ENCODE measurements at regions not wholly inside any gene's neighbourhood (a gene's known extent, or its start where the extent isn't known, plus 50 kb on each side); places are given as distances from the start of the nearest gene placed in this dataset.
A peak's percentile ranks its signal among the peaks of the same experiment; 100 is the strongest.

DNA sequence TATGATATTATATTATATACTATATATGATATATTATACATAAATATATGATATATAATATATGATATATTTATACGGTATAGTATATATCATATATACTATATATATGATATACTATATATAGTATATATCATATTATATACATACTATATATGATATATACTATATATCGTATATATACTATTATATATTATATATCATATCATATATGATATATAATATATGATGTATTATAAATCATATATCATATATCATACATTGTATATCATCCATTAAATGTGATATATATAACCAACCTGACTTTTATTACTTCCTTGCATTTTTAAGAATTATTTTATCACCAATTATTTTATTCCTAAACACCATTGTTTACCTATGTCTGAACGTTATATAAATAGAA lies 146.6 kb upstream of the PRSS16 start (continued):
- TF ChIP-seq, protein P1, sequence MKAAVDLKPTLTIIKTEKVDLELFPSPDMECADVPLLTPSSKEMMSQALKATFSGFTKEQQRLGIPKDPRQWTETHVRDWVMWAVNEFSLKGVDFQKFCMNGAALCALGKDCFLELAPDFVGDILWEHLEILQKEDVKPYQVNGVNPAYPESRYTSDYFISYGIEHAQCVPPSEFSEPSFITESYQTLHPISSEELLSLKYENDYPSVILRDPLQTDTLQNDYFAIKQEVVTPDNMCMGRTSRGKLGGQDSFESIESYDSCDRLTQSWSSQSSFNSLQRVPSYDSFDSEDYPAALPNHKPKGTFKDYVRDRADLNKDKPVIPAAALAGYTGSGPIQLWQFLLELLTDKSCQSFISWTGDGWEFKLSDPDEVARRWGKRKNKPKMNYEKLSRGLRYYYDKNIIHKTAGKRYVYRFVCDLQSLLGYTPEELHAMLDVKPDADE (IDR thresholded peaks at IDR 0.05): no peak

DNA sequence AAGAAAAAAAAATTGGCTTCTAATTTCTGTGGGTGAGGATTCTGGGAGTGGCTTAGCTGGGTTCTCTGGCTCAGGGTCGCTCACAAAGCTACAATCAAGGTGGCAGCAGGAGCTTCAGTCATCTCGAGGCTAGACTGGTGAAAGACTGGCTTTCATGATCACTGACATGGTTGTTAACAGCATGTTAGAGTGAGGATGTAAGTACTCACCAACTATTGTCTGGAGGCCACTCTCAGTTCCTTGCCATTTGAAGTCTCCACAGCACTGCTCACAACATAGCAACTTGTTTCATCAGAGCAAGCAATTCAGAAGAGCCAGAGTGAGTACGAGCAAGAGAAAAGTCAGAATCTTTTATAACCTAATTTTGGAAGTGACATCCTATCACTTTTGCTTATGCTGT lies 145.7 kb upstream of the PRSS16 start:
- Histone ChIP-seq H3K36me3 (ENCODE audit: insufficient read depth) (no peaks in the 10 kb centered on the region), H3K4me1 (ENCODE audit: insufficient read depth) (0 out of 2 replicates have a peak, but pooled peaks cover 6% of the 10 kb centered on the region), H3K27ac (ENCODE audit: low read depth) (no peak overlapping the region), H4K20me1 (replicated peaks; ENCODE audit: insufficient read depth) (no peaks in the 10 kb centered on the region), H3F3A (replicated peaks; ENCODE audit: low read depth) (no peaks in the 10 kb centered on the region), H3K79me2 (replicated peaks; ENCODE audit: insufficient read depth) (no peaks in the 10 kb centered on the region), H2AFZ (peak overlapping the region; percentile 69), H3K4me3 (no peak overlapping the region), H3K4me2 (no peak overlapping the region), H3K27me3 (ENCODE audit: insufficient read depth) (no peaks in the 10 kb centered on the region), H3K9me2 (ENCODE audit: insufficient read depth) (0 out of 2 replicates have a peak, but pooled peaks cover 5% of the 10 kb centered on the region)
- H3K4me1 Mint-ChIP-seq: peaks cover 12% of the 10 kb centered on the region
- no peak overlapping the region; the same call in 2 of the 3 replicates for H3K4me3 Mint-ChIP-seq
- ATAC-seq: no peak
- H3K36me3 Mint-ChIP-seq (ENCODE audit: low read depth): no peaks in the 10 kb centered on the region
- no peak for DNase-seq (ENCODE audit: low spot score)
- no peak overlapping the region for H3K27ac Mint-ChIP-seq
- peaks cover 9% of the 10 kb centered on the region for H3K27me3 Mint-ChIP-seq (ENCODE audit: insufficient read depth, low read depth, poor library complexity)
- H3K9me3 Mint-ChIP-seq: peaks cover 2% of the 10 kb centered on the region; the same call in 2 of the 3 replicates
- TF ChIP-seq ZNF331 (CRISPR knock-in tag; IDR thresholded peaks at IDR 0.05; ENCODE audit: low read depth) (no peak), STAT1 (IDR thresholded peaks at IDR 0.05; ENCODE audit: unreplicated experiment) (no peak), ZNF114 (CRISPR knock-in tag; IDR thresholded peaks at IDR 0.05) (no peak), JUNB (IDR thresholded peaks at IDR 0.05; ENCODE audit: unreplicated experiment) (no peak), NANOG (IDR thresholded peaks at IDR 0.05; ENCODE audit: borderline replicate concordance) (no peak), EZH2phosphoT487 (IDR thresholded peaks at IDR 0.05; ENCODE audit: unreplicated experiment) (no peak), EZH2 (IDR thresholded peaks at IDR 0.05; ENCODE audit: low read depth, unreplicated experiment) (no peak), POLR2AphosphoS5 (IDR thresholded peaks at IDR 0.05; ENCODE audit: low read depth) (no peak)
- TF ChIP-seq, protein P1 (IDR thresholded peaks at IDR 0.05): no peak
- TF ChIP-seq, protein P2, sequence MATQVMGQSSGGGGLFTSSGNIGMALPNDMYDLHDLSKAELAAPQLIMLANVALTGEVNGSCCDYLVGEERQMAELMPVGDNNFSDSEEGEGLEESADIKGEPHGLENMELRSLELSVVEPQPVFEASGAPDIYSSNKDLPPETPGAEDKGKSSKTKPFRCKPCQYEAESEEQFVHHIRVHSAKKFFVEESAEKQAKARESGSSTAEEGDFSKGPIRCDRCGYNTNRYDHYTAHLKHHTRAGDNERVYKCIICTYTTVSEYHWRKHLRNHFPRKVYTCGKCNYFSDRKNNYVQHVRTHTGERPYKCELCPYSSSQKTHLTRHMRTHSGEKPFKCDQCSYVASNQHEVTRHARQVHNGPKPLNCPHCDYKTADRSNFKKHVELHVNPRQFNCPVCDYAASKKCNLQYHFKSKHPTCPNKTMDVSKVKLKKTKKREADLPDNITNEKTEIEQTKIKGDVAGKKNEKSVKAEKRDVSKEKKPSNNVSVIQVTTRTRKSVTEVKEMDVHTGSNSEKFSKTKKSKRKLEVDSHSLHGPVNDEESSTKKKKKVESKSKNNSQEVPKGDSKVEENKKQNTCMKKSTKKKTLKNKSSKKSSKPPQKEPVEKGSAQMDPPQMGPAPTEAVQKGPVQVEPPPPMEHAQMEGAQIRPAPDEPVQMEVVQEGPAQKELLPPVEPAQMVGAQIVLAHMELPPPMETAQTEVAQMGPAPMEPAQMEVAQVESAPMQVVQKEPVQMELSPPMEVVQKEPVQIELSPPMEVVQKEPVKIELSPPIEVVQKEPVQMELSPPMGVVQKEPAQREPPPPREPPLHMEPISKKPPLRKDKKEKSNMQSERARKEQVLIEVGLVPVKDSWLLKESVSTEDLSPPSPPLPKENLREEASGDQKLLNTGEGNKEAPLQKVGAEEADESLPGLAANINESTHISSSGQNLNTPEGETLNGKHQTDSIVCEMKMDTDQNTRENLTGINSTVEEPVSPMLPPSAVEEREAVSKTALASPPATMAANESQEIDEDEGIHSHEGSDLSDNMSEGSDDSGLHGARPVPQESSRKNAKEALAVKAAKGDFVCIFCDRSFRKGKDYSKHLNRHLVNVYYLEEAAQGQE (IDR thresholded peaks at IDR 0.05; ENCODE audit: unreplicated experiment): no peak
- TF ChIP-seq, protein P3, sequence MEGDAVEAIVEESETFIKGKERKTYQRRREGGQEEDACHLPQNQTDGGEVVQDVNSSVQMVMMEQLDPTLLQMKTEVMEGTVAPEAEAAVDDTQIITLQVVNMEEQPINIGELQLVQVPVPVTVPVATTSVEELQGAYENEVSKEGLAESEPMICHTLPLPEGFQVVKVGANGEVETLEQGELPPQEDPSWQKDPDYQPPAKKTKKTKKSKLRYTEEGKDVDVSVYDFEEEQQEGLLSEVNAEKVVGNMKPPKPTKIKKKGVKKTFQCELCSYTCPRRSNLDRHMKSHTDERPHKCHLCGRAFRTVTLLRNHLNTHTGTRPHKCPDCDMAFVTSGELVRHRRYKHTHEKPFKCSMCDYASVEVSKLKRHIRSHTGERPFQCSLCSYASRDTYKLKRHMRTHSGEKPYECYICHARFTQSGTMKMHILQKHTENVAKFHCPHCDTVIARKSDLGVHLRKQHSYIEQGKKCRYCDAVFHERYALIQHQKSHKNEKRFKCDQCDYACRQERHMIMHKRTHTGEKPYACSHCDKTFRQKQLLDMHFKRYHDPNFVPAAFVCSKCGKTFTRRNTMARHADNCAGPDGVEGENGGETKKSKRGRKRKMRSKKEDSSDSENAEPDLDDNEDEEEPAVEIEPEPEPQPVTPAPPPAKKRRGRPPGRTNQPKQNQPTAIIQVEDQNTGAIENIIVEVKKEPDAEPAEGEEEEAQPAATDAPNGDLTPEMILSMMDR (conservative IDR thresholded peaks at IDR 0.05; ENCODE audit: low read depth in 2 of 2): no peak
- TF ChIP-seq, protein P4, sequence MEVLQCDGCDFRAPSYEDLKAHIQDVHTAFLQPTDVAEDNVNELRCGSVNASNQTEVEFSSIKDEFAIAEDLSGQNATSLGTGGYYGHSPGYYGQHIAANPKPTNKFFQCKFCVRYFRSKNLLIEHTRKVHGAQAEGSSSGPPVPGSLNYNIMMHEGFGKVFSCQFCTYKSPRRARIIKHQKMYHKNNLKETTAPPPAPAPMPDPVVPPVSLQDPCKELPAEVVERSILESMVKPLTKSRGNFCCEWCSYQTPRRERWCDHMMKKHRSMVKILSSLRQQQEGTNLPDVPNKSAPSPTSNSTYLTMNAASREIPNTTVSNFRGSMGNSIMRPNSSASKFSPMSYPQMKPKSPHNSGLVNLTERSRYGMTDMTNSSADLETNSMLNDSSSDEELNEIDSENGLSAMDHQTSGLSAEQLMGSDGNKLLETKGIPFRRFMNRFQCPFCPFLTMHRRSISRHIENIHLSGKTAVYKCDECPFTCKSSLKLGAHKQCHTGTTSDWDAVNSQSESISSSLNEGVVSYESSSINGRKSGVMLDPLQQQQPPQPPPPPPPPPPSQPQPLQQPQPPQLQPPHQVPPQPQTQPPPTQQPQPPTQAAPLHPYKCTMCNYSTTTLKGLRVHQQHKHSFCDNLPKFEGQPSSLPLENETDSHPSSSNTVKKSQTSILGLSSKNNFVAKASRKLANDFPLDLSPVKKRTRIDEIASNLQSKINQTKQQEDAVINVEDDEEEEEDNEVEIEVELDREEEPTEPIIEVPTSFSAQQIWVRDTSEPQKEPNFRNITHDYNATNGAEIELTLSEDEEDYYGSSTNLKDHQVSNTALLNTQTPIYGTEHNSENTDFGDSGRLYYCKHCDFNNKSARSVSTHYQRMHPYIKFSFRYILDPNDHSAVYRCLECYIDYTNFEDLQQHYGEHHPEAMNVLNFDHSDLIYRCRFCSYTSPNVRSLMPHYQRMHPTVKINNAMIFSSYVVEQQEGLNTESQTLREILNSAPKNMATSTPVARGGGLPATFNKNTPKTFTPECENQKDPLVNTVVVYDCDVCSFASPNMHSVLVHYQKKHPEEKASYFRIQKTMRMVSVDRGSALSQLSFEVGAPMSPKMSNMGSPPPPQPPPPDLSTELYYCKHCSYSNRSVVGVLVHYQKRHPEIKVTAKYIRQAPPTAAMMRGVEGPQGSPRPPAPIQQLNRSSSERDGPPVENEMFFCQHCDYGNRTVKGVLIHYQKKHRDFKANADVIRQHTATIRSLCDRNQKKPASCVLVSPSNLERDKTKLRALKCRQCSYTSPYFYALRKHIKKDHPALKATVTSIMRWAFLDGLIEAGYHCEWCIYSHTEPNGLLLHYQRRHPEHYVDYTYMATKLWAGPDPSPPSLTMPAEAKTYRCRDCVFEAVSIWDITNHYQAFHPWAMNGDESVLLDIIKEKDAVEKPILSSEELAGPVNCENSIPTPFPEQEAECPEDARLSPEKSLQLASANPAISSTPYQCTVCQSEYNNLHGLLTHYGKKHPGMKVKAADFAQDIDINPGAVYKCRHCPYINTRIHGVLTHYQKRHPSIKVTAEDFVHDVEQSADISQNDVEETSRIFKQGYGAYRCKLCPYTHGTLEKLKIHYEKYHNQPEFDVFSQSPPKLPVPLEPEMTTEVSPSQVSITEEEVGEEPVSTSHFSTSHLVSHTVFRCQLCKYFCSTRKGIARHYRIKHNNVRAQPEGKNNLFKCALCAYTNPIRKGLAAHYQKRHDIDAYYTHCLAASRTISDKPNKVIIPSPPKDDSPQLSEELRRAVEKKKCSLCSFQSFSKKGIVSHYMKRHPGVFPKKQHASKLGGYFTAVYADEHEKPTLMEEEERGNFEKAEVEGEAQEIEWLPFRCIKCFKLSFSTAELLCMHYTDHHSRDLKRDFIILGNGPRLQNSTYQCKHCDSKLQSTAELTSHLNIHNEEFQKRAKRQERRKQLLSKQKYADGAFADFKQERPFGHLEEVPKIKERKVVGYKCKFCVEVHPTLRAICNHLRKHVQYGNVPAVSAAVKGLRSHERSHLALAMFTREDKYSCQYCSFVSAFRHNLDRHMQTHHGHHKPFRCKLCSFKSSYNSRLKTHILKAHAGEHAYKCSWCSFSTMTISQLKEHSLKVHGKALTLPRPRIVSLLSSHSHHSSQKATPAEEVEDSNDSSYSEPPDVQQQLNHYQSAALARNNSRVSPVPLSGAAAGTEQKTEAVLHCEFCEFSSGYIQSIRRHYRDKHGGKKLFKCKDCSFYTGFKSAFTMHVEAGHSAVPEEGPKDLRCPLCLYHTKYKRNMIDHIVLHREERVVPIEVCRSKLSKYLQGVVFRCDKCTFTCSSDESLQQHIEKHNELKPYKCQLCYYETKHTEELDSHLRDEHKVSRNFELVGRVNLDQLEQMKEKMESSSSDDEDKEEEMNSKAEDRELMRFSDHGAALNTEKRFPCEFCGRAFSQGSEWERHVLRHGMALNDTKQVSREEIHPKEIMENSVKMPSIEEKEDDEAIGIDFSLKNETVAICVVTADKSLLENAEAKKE (CRISPR knock-in tag; IDR thresholded peaks at IDR 0.05): no peak
